A549 (cell line): ENCODE measurements at regions not wholly inside any gene's neighbourhood (a gene's known extent, or its start where the extent isn't known, plus 50 kb on each side); places are given as distances from the start of the nearest gene placed in this dataset.

Experiments
- ATAC-seq, 2 experiments: fragments of 200-7000 bp in 1 of 2; fragments of >200 bp in 1 of 2; cut with Nextera tagmentation in 1 of 2; cut with Tn5 transposase in 1 of 2; 3 replicates each; pipeline versions ENCODE4 v1.8.0 to v1.9.1; 2018 to 2020; ENCODE audit warnings: mild to moderate bottlenecking in 1 of 2, moderate library complexity in 1 of 2
- CTCF ChIA-PET: fragments of 300-600 bp; sonication (Branson Sonifier 250); formaldehyde crosslinking; extraction: SDS; loops from one replicate; lab custom pipeline; 2021; ENCODE audit warnings: antibody characterized with exemption, inconsistent platforms; lab: Yijun Ruan, JAX
- POLR2A ChIA-PET: fragments of 350-600 bp; formaldehyde crosslinking; extraction: SDS; loops from one replicate; lab custom pipeline; 2021; ENCODE audit warnings: antibody characterized with exemption, inconsistent platforms; lab: Yijun Ruan, JAX
- DNase-seq, 2 experiments: peaks; one replicate each; pipeline versions ENCODE4 v3.0.0 to v3.0.0-alpha.2; 2011 to 2016; ENCODE audit warnings: low read depth in 1 of 2, low spot score in 1 of 2
- FAIRE-seq: peaks from 2 replicates; lab custom pipeline; 2011; peaks lifted over from hg19 to GRCh38; lab: Jason Lieb, UNC
- H3K27ac ChIP-seq, 2 experiments: fragments of >200 bp; sonication (Bioruptor Twin); formaldehyde crosslinking; 3 replicates each; pipeline ENCODE4 v1.5.1; 2016 to 2017
- H3K4me1 ChIP-seq: fragments of >200 bp; sonication (Bioruptor Twin); formaldehyde crosslinking; 3 replicates; pipeline ENCODE4 v1.6.1; 2016
- H3K4me2 ChIP-seq: fragments of >200 bp; sonication (Bioruptor Twin); formaldehyde crosslinking; 3 replicates; pipeline ENCODE4 v1.6.1; 2016
- H3K4me3 ChIP-seq: fragments of >200 bp; sonication (Bioruptor Twin); formaldehyde crosslinking; 3 replicates; pipeline ENCODE4 v1.5.1; 2016
- H3K9me3 ChIP-seq: fragments of >200 bp; sonication (Bioruptor Twin); formaldehyde crosslinking; 3 replicates; pipeline ENCODE4 v1.6.1; 2016
- ATOH8 ChIP-seq: fragments of 250-450 bp; sonication (Bioruptor Pico); IDR thresholded peaks from 2 replicates; pipeline ENCODE4 v1.5.0; 2020; ENCODE audit warnings: low read depth, mild to moderate bottlenecking, moderate library complexity
- CEBPB ChIP-seq, 2 experiments: fragments of >200 bp in 1 of 2; sonication (Bioruptor Twin) in 1 of 2; formaldehyde crosslinking in 1 of 2; IDR thresholded peaks; 2 replicates each; pipeline ENCODE4 v1.6.1; 2012 to 2016
- EHF ChIP-seq: fragments of 250-450 bp; sonication (Bioruptor Pico); IDR thresholded peaks from 2 replicates; pipeline ENCODE4 v1.5.0; 2020; ENCODE audit warnings: mild to moderate bottlenecking
- EHMT2 ChIP-seq: fragments of 200-600 bp; sonication (generic); IDR thresholded peaks from 2 replicates; pipeline ENCODE4 v1.6.1; 2016; ENCODE audit warnings: antibody characterized with exemption, low read depth, mild to moderate bottlenecking, moderate library complexity
- EP300 ChIP-seq, 2 experiments: fragments of >200 bp; sonication (Bioruptor Twin); formaldehyde crosslinking; IDR thresholded peaks; 2 replicates in 1 of 2; 3 replicates in 1 of 2; pipeline ENCODE4 v1.6.1; 2016 to 2017
- FOSB ChIP-seq: fragments of 250-450 bp; sonication (Bioruptor Pico); IDR thresholded peaks from 2 replicates; pipeline ENCODE4 v1.5.0; 2020; ENCODE audit warnings: mild to moderate bottlenecking, moderate library complexity
- FOSL2 ChIP-seq, 2 experiments: fragments of 450-650 bp in 1 of 2; fragments of >200 bp in 1 of 2; sonication (Bioruptor Twin) in 1 of 2; formaldehyde crosslinking; IDR thresholded peaks; 2 replicates each; pipeline versions ENCODE4 v1.5.0 to v1.6.1; 2016 to 2020; ENCODE audit warnings: mild to moderate bottlenecking in 1 of 2, moderate library complexity in 1 of 2
- GATA3 ChIP-seq: IDR thresholded peaks from 2 replicates; pipeline ENCODE4 v1.6.1; 2012; ENCODE audit warnings: borderline replicate concordance
- HES2 ChIP-seq: fragments of >200 bp; sonication (Bioruptor Twin); formaldehyde crosslinking; IDR thresholded peaks from 2 replicates; pipeline ENCODE4 v1.6.1; 2016
- JUN ChIP-seq, 2 experiments: fragments of >200 bp; sonication (Bioruptor Twin); formaldehyde crosslinking; IDR thresholded peaks; 2 replicates in 1 of 2; 3 replicates in 1 of 2; pipeline ENCODE4 v1.6.1; 2016 to 2017
- JUNB ChIP-seq: fragments of >200 bp; sonication (Bioruptor Twin); formaldehyde crosslinking; IDR thresholded peaks from 2 replicates; pipeline ENCODE4 v1.6.1; 2016
- KDM1A ChIP-seq: fragments of 200-600 bp; sonication (generic); IDR thresholded peaks from 2 replicates; pipeline ENCODE4 v1.6.1; 2016; ENCODE audit warnings: low read depth, mild to moderate bottlenecking
- MAFK ChIP-seq: fragments of 450-650 bp; IDR thresholded peaks from 2 replicates; pipeline ENCODE4 v1.6.1; 2014; ENCODE audit not compliant: partially characterized antibody
- NPAS2 ChIP-seq: fragments of 250-450 bp; sonication (Bioruptor Pico); IDR thresholded peaks from 2 replicates; pipeline ENCODE4 v1.8.0; 2022; ENCODE audit warnings: mild to moderate bottlenecking, moderate library complexity, borderline replicate concordance
- RARB ChIP-seq: fragments of 250-450 bp; sonication (Bioruptor Pico); IDR thresholded peaks from 2 replicates; pipeline ENCODE4 v1.8.0; 2021; ENCODE audit warnings: mild to moderate bottlenecking, moderate library complexity
- SMC3 ChIP-seq: fragments of >200 bp; sonication (Bioruptor Twin); formaldehyde crosslinking; IDR thresholded peaks from 3 replicates; pipeline ENCODE4 v1.6.1; 2018; ENCODE audit warnings: inconsistent platforms
- SREBF2 ChIP-seq: fragments of 450-650 bp; IDR thresholded peaks from 2 replicates; pipeline ENCODE4 v1.6.1; 2014; ENCODE audit warnings: mild to moderate bottlenecking, moderate library complexity
- TP53 ChIP-seq: fragments of 250-450 bp; sonication (Bioruptor Pico); IDR thresholded peaks from 2 replicates; pipeline ENCODE4 v1.5.0; 2021; ENCODE audit warnings: mild to moderate bottlenecking, moderate library complexity
- USF2 ChIP-seq: fragments of 450-650 bp; IDR thresholded peaks from 2 replicates; pipeline ENCODE4 v1.6.1; 2014; ENCODE audit warnings: antibody characterized with exemption
- WGBS: methylation state at CpG from one replicate; pipeline ENCODE4 v1.1.6; 2017; ENCODE audit errors: missing lambda C conversion rate; 5-methylcytosine and 5-hydroxymethylcytosine counted together
- TF ChIP-seq, protein P1 (sequence below): fragments of >200 bp; sonication (Bioruptor Twin); formaldehyde crosslinking; IDR thresholded peaks from 3 replicates; pipeline ENCODE4 v1.6.1; 2016

DNA sequence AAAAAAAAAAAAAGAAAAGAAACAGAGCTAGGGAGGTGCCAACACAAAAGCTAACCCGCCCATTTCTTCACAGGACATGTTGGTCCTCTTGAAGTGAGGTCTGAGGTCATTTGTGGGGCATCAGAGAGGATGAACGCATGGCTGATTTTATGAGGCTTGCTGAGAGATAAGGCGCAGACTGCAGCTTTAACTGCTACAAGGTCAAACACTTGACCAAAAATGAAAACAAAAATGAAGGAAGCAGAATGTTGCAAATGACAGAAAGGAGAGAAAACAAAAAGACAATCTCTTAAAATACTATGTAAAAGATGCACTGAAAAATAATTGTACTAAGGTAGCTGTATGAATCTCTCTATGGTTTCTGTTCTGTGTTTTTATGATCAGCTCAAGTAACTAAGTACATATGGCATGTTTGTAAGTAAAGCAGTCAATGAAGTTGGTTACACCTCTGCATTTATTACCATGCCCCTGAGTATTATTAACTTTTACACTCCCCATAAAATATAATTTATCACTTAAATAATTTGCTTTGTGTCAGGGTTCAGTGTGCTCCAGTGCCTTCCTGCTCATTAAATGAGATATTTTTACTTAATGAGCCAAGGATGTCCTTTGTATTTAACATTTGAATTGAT is 249.1 kb upstream of the NR5A2 start:
- Histone ChIP-seq H3K27ac (peak overlapping the region; percentile 59 to 74; a peak in 5 of 6 replicates), H3K4me3 (no peak overlapping the region), H3K4me1 (peaks cover 52% of the 10 kb centered on the region), H3K9me3 (no peaks in the 10 kb centered on the region), H3K4me2 (peak overlapping the region; percentile 38)
- peak in 1 of 2 experiments; percentile 80 for DNase-seq
- 30% methylated on average over 3 of the region's 3 CpGs for WGBS
- peak in 1 of 2 experiments; percentile 69; a peak in 3 of 6 replicates for ATAC-seq
- CTCF ChIA-PET, result no interaction called here
- TF ChIP-seq JUNB, result peak; percentile 23; the same call in 1 of the 2 replicates
- peak; percentile 73; the same call in 1 of the 2 replicates for TF ChIP-seq GATA3
- 0 out of 5 replicates have a peak, but pooled peaks of 1 of the 2 experiments have one; percentile 24 for TF ChIP-seq EP300 (IDR thresholded peaks at IDR 0.05)
- TF ChIP-seq SMC3, result no peak
- TF ChIP-seq, all 56 proteins: peak for 3
- FAIRE-seq, result peak; percentile 87
- POLR2A ChIA-PET, result interaction anchor here (0.7 kb wide), 1 partner anchor 88 kb away, joined by 6 read pairs; no protein-coding TSS in a partner anchor

DNA sequence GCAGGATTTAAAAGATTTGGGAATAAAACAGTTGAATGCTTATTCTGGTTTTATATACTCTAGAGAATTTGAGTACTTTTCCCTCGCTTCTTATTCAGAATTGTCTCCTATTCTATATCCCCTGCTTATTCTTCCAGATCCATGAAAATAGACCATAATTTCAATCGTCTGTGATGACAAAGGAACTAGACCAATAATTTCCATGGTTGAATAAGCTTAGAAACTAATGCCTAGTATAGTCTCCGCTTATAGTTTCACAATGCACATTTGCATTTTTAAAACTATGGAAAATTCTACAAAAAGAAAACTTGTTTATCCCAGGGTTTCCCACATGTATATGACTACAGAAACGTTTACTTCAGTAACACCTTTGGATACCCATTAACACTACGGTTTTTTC is 247.4 kb upstream of the NR5A2 start:
- Histone ChIP-seq H3K9me3 (no peaks in the 10 kb centered on the region), H3K27ac (peak overlapping the region; percentile 33 to 82), H3K4me2 (no peak overlapping the region), H3K4me3 (no peak overlapping the region), H3K4me1 (peaks cover 57% of the 10 kb centered on the region)
- WGBS, result 84% methylated on average over 5 of the region's 5 CpGs
- TF ChIP-seq EP300 (IDR thresholded peaks at IDR 0.05) (no peak), EHF (CRISPR knock-in tag) (no peak), RARB (CRISPR knock-in tag) (no peak), TP53 (CRISPR knock-in tag) (no peak), NPAS2 (CRISPR knock-in tag) (no peak), FOSL2 (IDR thresholded peaks at IDR 0.05) (no peak), FOSL2 (CRISPR knock-in tag; IDR thresholded peaks at IDR 0.05) (no peak), SMC3 (no peak), JUN (IDR thresholded peaks at IDR 0.05) (no peak), ATOH8 (CRISPR knock-in tag) (no peak), MAFK (no peak), SREBF2 (no peak), USF2 (no peak), CEBPB (IDR thresholded peaks at IDR 0.05) (no peak), FOSB (CRISPR knock-in tag) (no peak), HES2 (no peak), EHMT2 (no peak), KDM1A (no peak)
- TF ChIP-seq, protein P1, sequence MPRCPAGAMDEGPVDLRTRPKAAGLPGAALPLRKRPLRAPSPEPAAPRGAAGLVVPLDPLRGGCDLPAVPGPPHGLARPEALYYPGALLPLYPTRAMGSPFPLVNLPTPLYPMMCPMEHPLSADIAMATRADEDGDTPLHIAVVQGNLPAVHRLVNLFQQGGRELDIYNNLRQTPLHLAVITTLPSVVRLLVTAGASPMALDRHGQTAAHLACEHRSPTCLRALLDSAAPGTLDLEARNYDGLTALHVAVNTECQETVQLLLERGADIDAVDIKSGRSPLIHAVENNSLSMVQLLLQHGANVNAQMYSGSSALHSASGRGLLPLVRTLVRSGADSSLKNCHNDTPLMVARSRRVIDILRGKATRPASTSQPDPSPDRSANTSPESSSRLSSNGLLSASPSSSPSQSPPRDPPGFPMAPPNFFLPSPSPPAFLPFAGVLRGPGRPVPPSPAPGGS, result no peak
- DNase-seq (no peak), FAIRE-seq (no peak), ATAC-seq (no peak)
- POLR2A ChIA-PET, result no interaction called here
- CTCF ChIA-PET, result interaction anchor here (1.0 to 1.3 kb wide), 2 partner anchors 53 to 96 kb away, joined by 3 to 5 read pairs; no protein-coding TSS in a partner anchor
